HG03064 (cell line): ENCODE measurements at regions not wholly inside any gene's neighbourhood (a gene's known extent, or its start where the extent isn't known, plus 50 kb on each side); places are given as distances from the start of the nearest gene placed in this dataset.
A peak's percentile ranks its signal among the peaks of the same experiment; 100 is the strongest.

Experiments used
- ATAC-seq: cut with Tn5 transposase; IDR thresholded peaks from one replicate; pipeline ENCODE4 v1.9.1; 2021; ENCODE audit warnings: low read depth; ENCODE audit not compliant: unreplicated experiment

GRCh38 chr4:180207921-180208320, 2035.3 kb upstream of the TENM3 start:
- ATAC-seq = no peak

- ATAC-seq = no peak
These were observed 2026.1 kb upstream of the TENM3 start for GRCh38 chr4:180217070-180217469.

DNA sequence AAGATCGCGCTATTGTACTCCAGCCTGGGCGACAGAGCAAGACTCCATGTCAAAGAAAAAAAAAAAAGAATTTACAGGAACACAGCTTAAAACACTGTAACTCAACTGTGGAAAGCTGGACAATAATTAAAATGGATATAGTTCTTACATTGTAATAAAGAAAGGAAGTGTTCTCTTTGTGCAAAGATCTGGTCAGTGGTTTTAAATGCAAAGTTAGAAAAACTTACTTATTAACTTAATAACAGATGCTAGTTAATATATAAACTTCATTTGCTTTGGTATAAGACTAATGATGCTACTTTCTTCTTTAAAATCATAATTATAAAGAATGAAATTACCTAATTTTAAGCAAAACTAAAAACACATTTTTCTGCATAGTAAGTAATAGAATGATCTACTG, 2024.1 kb upstream of the TENM3 start:
- no peak for ATAC-seq

DNA sequence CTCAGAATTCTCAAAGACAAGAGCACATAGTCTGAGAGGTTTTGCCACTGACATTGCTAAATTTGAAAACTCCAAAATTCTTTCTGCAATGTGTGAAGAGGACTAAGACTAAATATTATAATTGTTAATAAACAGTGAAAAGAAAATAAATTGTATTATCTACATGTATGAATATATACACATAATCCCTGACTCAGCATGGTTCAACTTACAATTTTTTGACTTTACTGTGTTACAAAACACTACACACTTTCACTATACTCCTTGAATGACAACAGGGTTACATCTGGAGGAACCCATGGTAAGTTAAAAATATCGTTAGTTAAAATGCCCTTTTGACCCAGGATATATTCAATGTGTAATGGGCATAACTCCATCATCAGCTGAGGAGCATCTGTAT, 2017.2 kb upstream of the TENM3 start:
- ATAC-seq = no peak

GRCh38 chr4:180234730-180235129, 2008.5 kb upstream of the TENM3 start:
- no peak for ATAC-seq

- ATAC-seq = no peak
These were observed 2002.5 kb upstream of the TENM3 start for GRCh38 chr4:180240670-180241069.

GRCh38 chr4:180253419-180253818, 1989.8 kb upstream of the TENM3 start:
- ATAC-seq = no peak

DNA sequence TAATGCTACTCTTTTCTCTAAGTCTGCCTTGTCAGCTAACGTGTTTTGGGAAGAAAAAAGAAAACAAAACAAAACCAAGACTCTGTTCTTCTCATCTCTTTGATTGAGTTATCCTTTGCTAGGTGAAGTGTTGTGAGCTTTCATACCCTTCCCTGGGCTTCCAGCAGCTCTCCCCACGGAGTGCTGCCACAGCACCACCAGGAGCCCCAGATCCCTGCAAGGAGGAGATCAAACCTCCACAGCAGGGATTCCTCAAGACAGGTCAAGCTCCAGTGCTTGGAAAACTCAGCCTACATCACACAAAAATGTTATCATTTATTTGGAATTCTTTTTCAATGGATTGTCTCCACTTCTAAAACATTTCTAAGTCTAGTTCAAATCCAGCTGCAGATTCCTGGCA, 1981.9 kb upstream of the TENM3 start:
- no peak for ATAC-seq

GRCh38 chr4:180280076-180280475, 1963.1 kb upstream of the TENM3 start:
- peak; percentile 82 for ATAC-seq

- no peak for ATAC-seq
These were observed 1962.4 kb upstream of the TENM3 start for GRCh38 chr4:180280726-180281297.

DNA sequence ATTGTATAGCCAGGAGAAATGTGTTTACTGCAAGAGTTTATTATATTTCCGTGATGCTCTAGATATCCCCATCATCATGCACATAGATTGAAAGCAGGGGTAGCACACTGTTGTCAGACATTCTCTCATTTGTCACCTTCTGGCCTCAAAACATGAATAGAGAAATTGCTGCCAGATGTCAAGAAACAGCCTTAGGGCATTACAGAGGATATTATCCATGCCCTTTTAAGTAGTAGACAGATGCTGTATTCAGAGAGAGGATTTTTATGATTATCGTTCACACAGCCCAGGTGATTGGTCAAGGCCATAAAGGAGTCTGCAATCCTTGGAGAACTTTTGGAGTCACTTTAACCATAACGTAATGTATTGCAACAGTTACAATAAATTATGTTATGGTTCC, 1961.5 kb upstream of the TENM3 start:
- ATAC-seq = no peak

DNA sequence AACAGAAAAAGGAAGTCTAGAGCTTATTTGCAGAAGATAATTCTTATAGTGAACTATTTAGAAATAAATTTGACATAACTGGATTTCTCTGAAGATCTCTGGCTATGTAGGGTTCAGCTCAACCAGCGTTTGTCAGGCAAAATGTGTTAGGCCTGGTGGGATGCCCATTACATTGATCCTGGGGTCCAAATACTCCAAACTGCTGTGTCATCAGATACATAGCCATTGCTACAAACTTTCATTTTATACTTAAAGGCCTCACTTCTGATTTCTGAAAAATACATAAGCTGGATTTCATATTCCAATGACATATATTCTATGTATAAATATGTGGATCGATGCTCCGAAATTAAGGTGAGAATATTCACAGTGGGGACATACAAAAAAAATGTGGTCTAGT, 1958.9 kb upstream of the TENM3 start:
- ATAC-seq = no peak

GRCh38 chr4:180285796-180286195, 1957.4 kb upstream of the TENM3 start:
- ATAC-seq = no peak

DNA sequence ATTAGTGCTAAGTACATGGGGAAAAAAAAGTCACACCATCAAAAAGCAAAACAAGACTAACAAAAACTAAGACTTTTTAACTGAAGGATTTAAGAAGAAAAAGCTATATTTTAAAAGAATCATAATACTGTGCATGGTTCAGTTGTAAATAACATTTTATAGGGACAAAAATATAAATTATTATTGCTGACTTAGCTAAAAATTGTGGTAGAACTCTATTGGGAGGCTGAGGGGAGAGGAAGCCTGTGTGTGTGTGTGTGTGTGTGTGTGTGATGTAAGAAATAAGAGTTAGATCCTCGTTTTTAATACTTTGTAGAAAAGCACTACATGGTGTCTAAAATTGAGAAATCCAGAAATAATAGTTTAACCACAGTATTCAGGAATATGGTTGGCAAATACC, 1950.9 kb upstream of the TENM3 start:
- no peak for ATAC-seq

DNA sequence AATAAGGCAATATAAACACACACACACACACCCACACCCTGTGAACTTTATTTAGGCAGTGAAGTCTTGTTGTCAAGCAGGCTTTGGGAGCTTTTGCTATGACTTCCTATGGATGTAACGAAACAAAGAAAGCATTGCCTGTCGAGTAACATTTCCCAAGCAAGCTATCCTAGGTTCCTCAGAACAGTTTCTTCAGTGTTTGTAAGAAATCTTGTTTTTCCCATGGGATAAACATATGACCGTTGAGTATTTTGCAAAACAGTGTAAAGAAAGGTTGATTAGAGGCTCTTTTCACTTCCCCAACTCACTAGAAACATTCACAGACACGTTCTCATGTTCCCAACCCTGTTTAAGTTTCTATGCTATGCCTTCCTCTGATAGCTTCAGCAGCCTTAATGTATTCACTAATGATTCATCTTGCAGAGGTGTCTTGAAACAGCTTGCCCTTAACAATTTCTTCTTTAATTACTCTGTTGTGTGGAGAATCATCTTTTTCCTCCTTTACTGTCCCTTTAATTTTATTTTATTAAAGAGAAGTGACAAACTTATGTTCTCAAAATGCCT, 1947.1 kb upstream of the TENM3 start:
- ATAC-seq = no peak

DNA sequence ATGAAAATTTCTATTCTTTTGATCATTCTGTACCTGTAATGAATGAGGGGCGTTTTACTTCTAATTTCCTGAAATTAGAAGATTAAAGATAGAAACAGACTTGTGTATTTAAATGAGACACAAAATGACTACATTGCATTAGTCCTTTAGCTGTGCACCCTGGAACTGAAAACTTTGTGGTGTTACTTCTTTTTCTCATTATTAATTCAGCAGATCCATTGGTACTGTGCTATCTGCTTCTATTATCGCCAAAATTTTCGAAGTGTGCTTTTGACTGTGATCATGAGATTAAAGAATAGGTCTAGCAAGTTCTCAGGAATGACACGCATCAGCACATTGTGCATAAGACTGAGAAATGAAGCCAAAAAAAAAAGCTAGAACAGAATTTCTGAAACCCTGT, 1938.9 kb upstream of the TENM3 start:
- ATAC-seq = no peak

DNA sequence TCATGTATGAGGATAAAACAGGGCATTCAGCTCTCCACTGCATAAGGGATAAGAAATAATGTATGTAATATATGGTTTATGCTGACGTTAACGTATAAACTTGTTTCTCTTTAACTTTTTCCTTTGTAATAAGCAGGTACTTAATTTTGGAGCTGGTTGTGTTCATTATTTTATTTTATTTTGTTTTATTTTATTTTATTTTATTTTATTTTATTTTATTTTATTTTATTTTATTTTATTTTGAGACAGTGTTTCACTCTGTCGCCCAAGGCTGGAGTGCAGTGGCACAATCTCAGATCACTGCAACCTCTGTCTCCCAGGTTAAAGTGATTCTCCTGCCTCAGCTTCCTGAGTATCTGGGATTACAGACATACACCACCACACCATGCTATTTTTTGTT, 1932.6 kb upstream of the TENM3 start:
- ATAC-seq = no peak

DNA sequence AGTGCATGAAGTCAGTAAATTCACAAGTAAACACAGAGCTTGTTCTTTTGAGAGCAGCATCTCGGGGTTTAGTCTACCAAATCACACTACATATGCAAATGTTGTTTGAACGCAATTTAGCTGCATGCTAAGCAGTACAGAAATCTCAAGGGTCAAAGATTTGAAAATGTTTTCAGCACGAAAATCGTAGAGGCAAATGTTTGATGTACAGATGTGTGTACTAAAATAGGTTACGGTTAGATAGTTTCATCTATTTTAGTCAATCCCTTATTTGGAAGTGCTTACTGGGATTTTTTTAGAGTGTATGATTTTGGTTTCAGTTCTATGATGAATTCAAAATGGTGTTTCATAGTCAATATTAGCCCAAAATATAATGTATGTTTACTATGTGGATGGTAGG, 1928.2 kb upstream of the TENM3 start:
- no peak for ATAC-seq

DNA sequence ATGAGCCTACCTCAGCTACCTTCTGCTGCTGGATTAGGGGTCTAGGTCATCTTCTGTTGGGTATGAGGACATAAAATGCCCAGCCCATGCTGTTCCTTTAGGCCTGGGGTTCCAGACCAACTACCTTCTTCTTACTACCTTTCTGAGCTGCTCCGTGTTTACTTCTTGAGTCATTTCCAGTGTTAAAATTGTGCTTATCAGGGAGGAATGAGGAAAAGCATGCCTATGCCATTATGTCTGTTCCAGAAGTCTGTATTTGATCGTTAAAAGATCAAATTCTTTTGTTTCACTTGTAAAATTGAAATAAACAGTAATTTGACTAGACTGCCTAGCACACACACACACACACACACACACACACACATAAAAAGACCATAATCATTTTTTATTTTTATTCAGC, 1912.7 kb upstream of the TENM3 start:
- ATAC-seq = no peak

GRCh38 chr4:180333162-180333561, 1910.0 kb upstream of the TENM3 start:
- ATAC-seq = no peak

GRCh38 chr4:180335566-180335965, 1907.6 kb upstream of the TENM3 start:
- no peak for ATAC-seq

- no peak for ATAC-seq
These were observed 1906.6 kb upstream of the TENM3 start for GRCh38 chr4:180336494-180337090.

- ATAC-seq = no peak
These were observed 1901.3 kb upstream of the TENM3 start for GRCh38 chr4:180341926-180342325.
